Stromal cell of bone marrow (primary cell): ENCODE measurements at regions not wholly inside any gene's neighbourhood (a gene's known extent, or its start where the extent isn't known, plus 50 kb on each side); places are given as distances from the start of the nearest gene placed in this dataset.
"Not testable (repeated sequence)": the region's sequence is repeated elsewhere in the genome, so short reads cannot be mapped to it uniquely, and the experiment has no call there.

Experiments
- DNase-seq: peaks from one replicate; pipeline ENCODE4 v3.0.0-alpha.2; 2012; ENCODE audit warnings: low read depth

DNA sequence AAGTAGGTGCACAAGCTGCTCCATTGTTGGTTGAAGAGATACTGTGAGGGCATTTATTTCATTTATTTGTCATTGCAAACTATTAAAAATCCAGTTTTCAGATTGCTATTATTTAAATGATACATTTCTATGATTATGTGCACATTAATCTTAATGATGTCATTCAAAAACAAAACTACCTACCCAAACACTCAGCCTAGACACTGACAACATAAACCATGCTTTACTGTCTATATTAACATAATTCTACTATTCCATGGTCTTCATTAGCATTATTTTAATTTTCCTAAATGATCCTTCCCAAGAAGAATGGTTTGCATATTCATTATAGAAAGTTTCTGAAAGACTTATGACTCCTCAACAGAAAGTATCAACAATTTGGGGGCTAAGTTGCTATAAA, 813.0 kb upstream of the SLITRK5 start:
- no peak for DNase-seq

DNA sequence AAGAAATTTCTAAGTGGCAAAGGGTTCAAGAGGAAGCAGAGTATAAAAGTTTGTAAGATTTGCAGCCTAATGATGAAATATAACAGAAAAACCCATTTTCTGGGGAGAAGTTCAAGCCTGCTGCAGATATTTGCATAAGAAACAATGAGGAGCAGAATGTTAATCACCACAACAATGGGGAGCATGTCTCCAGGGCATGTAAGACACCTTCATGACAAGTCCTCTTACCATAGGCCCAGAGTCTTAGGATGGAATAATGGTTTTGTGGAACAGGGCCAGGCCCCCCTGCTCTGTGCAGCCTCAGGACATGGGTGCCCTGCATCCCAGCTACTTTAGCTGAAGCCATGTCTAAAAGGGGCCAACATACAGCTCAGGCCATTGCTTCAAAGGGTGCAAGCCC, 809.0 kb upstream of the SLITRK5 start:
- no peak for DNase-seq

DNA sequence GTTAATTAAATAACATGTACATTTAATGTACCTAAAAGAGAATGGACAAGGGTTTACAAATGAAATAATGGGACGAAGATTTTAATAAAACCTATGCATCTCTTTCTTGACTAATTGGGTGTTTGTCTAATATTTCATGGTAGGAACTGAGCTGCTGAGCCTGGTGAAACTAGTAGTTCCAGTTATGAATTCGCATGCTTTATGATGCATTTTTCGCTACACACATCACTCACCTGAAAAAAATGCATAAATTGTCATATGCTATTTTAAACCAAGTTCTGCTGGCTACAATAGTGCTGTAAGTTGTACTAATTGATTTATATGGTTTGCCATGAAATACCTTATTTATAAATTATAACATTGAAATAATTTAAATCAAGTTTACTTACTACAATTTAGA, 806.8 kb upstream of the SLITRK5 start:
- no peak for DNase-seq

DNA sequence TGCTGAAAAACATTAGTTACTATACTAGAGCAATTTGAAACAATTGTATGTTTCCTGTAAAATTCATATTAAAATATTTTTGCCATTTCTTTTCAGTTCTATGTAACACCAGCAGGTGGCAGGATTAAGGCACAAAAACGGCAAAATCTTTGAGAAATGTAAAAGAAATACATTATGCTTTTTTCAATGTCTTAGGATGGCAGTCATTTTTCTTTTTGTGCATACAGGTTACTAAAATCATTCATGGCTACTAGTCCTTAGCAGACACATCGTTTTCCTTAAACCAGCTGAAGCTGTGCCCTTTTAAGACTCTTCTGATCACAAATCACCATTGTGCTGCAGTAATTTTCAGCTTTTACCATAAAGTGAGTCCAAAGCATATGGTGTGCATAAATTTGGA, 800.7 kb upstream of the SLITRK5 start:
- DNase-seq = no peak

DNA sequence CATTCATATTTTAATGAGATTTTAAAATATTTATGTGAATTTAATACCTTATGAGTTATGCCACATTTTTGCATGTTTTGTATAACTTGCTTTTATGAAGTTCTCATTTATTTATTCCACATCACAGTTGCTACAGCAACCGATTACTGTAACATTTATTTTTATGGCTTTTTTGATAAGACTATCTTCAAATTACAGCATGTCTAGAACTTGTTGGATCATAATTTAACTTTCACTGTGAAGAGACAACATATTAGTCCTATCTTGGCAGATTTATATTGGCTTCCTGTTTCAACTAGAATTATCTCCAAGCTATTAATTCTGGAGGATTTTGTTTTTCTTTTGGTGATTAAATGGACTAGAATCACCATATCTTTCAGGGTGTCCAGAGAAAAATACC, 793.7 kb upstream of the SLITRK5 start:
- DNase-seq = no peak

DNA sequence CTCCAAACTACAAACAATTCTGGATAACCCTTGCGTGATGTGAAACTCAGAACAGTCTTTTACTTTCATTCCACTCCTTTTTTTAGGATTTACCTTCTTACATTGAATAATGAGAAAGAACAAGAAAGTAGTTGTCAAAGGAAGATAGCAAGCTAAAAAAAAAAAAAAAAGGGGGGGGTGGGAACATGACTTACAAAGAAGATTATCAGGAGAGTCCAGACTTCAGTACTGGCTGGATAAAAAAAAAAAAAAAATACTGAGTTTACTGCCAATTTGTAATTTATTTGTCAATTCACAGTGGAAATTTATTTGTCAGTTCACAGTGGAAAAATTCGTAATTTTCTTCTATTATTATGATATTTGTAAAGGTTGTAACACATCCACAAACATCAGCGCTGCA, 792.4 kb upstream of the SLITRK5 start:
- DNase-seq = no peak

DNA sequence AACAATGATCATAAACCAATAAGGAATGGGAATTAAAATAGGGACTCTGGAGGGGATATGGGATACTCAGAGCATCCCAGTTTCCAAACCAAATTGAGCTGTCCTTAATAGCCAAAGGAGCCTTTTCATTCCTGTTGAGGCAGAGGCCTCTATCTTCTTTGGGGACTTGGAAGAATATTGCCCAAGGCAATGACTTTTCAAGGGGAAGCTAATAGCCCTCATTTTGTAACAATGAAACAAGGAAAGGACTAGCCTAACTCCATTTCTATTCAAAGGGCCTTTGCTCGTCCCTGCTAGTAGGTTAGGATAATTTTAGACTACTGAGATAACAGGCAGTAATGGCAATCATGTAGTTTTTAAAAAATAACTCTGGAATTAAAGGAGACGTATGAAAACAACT, 789.8 kb upstream of the SLITRK5 start:
- no peak for DNase-seq

DNA sequence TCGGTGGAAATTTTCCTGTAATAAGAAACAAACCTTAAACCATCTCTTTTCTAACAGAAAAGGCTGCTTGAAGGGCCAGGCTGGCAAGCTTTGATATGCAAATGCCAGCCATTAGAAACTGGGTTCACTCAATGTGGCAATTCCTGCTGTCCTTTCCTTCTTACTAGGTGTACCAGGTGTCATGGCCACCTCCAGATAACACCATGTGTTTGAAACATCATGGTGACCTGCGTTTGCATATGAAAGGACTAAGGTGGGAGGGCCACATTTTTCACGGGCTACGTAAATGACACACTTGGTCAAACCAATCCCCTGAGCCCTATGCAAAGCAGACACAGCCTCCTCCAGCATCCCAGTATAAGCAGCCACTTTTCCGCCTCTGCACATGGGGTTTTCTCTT, 789.1 kb upstream of the SLITRK5 start:
- DNase-seq = no peak

DNA sequence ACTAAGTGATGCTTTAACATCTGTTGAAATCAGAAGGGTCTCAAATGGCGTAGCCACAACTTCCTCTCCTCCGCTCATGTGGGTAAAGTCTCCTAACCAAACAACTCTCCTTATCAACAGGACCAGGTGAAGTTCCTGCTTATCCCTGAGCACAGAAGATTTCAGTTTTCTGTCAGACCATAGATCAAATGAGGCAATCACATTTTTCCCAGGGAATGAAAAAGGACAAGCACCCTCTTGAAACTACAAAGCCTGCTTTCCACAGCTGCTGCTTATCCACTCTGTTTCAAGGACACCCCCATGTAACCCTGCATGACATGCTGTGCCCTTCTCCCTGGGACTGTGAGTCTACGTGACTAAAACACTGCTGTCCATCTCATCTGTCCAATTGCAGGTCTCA, 788.3 kb upstream of the SLITRK5 start:
- no peak for DNase-seq

DNA sequence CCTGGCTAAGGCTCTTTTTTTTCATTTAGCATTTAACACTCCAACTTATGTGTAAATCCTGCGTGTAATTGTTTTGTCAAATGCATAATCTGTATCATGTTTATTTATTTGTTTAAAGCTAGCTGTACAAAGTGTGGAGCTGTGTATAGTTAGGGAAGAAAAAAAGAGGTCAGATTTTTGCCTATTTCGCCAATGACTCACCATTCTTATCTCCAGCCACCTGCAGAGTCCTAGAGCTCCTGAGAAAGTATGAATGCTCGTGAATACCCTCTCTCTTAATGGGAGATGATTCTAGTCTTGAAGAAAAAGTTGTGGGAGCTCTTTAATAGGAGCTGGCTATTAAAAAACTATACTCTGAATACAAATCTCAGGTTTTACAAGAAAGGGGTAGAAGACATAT, 778.8 kb upstream of the SLITRK5 start:
- DNase-seq = no peak

DNA sequence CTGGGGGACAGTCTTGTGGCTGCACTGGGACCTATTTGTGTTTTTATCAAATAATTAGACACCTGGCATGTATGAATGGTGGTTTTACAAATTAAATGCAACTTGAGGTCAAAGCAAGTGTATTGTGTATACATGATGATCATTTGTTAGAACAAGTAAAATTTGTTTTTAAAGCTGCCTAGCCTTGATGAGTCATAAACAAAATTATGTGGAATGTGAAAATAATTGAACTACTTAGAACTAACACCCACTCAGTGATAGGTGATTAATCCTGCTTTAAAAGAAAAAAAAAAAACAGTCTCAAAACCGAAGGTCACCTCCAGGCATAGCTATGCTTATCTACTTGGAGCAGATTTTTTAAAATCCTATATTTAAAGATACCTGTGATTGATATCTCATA, 770.3 kb upstream of the SLITRK5 start:
- no peak for DNase-seq

DNA sequence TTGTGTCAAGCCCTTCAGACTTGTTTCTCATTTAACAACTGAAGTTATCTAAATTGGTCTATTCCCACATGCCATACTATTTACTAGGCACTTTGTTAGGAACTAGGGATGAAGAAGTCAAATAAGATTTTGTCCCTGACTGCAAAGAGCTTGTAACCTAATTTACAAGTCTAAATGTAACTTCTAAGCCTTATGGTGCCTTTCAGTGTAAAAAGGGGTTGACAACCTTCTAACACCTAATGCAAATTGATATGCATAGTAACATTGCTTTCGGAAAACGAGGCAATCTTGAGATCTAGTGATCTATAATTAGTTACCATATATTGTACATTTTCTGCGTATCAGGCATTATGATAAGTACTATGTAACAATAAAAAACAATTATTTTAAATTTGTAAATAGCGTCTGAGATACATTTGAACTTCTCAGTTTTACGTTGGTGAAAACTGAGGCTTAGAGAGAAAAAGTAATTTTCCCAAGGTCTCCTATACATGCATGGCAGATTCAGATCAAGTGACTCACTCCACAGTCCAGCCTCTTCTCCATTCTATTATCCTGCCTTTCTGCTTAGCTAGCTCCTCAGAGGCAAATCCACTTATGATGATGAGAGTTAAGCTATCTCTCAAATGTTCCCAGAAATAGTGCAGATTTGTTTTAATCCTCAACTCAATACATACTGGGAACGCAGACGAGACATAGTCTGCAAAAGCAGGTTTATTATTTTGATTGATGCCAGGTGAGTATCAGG, 764.9 kb upstream of the SLITRK5 start:
- no peak for DNase-seq

DNA sequence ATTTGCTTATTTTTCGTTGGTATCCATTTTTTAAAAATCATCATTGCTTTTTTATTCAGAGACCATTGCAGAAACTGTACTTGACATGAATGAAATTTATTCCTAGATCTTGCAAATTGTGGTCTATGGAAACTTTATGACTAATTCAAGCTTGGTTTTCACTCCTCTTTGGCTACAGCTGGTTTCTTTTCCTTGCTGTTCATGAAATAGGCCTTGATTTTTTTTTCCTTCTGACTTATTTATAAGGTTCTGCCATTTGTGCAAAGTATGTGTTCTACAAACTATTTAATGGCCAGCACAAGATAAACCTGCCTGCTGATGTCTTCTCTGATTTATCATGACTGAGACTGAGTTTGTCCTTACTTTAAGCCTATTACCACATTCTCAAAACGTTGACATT, 764.0 kb upstream of the SLITRK5 start:
- DNase-seq = no peak

DNA sequence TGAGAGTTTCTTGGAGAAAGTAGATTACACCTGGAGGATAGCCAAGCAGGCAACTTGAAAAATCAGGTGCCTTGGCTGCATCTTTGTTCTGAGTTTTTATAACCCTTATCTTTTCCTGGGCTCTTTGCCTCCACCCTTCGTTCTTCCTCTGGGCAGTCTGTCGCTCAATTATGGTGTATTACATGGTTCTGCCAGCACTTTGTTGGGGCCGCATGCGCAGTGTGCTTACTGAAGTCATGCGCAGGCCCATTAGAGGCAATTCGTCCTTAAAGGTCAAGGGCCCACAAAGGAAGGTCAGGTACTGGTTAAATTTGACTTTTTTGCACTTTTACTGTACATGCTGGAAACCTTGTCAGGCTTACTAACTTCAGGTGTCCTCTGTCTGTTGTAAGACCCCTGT, 761.9 kb upstream of the SLITRK5 start:
- DNase-seq = no peak

DNA sequence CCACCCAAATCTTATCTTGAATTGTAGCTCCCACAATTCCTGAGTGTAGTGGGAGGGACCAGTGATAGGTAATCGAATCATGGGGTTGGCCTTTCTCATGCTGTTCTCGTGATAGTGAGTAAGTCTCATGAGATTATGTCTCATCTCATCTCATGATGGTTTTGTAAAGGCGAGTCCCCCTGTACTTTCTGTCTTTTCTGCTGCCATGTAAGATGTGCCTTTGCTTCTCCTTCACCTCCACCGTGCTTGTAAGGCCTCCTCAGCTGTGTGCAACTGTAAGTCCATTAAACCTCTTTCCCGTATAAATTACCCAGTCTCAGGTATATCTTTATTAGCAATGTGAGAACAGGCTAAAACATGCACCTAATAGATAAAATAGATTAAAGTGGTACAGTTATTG, 756.4 kb upstream of the SLITRK5 start:
- no peak for DNase-seq

DNA sequence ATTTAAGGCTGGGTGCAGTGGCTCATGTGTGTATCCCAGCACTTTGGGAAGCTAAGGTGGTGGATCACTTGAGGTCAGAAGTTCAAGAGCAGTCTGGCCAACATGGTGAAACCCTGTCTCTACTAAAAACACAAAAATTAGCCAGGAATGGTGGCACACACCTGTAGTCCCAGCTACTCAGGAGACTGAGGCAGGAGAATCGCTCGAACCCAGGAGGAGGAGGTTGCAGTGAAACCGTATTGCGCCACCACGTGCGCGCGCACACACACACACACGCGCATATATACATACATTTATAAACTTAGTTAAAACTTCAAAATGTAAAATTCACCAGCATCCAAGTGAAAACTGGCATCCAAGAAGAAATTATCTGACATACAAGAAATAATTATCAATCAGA, 753.7 kb upstream of the SLITRK5 start:
- DNase-seq = not testable (repeated sequence)

DNA sequence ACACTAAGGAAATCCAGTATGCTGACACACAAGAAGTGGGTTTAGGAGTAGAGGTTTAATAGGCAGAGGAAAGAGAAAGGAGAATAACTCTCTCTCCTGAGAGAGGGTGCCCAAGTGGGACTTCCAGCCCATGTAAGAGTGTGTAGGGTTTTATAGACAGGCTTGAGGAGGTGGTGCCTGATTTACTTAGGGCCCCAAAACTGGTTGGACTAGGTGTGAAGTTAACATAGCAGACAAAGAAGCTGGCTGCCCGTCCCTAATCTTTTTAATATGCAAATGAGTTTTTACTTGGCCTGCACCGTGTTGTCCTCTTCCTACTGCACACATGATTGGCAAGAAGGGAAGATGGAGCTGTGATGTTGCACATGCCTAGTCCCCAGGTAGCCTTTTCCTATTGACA, 752.5 kb upstream of the SLITRK5 start:
- DNase-seq = no peak

DNA sequence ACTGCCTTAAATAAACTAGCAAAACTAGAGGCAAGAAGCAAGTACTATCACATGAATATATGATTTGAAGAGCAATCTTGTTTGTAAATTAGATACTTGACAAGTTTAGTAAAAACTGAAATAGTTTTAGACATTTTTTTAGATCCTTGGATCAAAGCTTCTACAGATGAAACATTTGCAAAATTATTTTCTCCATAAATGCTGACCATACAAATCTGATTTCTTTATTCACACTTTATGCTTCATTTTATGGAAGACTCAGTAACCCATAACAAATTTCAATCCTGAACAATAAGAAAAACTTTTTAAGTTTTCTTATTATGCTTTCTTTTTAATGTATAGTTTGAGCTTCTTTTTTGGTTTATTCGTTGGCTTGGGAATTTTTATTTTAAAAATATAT, 750.2 kb upstream of the SLITRK5 start:
- DNase-seq = no peak

DNA sequence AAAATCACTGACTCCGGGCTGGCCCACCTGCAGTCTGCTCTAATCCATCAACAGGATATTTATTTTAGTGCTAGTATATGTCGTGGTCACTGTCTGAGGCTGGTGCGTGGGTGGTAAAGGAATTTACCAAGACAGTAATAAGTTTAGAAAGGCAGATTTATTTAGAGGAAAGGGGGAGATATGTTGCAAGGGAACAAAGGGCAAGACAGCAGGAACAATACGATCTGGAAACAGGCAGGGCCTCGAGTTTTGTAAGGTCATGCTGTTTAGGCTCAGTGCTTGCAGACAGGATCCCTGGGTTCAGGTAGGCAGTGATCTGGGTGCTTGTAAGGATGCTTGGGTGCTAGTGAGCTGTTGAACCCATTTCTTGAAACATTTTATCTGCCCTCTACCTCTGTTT, 748.2 kb upstream of the SLITRK5 start:
- DNase-seq = no peak

DNA sequence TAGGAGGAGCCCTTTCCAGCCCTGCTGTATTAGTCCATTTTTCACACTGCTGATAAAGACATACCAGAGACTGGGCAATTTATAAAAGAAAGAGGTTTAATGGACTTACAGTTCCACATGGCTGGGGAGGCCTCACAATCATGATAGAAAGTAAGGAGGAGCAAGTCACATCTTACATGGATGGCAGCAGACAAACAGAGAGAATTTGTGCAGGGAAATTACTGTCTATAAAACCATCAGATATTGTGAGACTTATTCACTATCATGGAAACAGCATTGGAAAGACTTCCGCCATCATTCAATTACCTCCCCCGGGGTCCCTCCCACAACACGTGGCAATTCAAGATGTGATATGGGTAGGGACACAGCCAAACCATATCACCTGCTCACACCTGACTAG, 744.3 kb upstream of the SLITRK5 start:
- DNase-seq = not testable (repeated sequence)

DNA sequence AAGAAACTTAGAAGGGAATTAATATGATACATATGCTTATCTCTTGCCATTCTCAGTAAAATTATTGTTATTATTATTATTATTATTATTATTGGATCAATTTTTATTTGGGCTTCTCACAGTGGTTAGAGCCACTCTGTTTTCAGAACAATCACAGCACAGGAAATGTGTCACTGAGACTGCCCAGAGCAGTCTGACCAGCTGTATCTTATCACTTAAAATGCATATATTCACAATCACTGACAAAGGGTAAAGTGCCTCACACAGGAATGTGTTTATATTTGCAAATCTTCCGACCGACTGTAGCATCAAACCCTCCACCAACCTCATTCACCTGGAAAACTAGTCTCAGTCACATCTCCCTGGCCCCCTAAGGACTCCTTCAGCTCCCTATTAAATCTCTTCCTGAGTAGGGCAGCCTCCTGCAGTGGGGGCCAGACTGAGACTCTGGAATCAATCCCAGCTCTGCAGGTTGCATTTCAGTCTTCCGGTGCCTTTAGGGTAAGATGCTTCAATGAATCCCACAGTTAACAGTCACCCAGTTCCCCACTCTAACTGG, 738.3 kb upstream of the SLITRK5 start:
- DNase-seq = no peak

DNA sequence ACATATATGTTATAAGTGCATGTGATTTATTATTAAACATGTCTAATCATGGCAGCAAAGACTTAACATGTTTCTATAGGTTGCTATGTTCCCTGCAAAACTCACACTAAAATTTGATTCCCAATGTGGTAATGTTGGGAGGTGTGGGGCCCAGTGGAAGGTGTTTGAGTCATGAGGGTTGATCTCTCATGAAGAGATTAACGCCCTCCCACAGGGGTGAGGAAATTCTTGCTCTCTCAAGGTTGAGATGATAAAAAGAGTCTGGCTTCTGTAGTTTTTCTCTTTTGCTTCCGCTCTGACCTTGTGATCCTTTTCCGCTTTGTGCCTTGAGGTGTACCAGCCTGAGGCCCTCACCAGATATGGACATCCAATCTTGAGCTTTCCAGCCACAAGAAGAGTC, 737.5 kb upstream of the SLITRK5 start:
- DNase-seq = no peak

DNA sequence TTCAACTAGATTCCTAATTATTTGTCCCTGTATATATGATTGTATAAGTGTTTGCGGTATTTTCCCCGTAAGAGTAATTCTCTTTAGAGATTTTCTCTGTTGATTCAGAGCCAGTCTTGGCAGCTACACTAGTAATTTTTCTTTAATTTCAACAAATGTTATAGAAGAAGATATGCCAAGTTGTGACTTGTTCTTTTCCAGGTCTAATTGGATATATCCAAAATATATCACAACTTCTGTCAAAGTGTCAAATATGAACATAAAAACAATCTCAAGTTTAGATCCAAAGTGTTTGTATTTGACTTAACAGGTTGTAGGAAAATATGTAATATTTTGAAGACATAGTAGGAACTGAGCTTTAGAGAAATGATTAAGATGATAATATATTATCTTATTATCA, 733.9 kb upstream of the SLITRK5 start:
- no peak for DNase-seq

DNA sequence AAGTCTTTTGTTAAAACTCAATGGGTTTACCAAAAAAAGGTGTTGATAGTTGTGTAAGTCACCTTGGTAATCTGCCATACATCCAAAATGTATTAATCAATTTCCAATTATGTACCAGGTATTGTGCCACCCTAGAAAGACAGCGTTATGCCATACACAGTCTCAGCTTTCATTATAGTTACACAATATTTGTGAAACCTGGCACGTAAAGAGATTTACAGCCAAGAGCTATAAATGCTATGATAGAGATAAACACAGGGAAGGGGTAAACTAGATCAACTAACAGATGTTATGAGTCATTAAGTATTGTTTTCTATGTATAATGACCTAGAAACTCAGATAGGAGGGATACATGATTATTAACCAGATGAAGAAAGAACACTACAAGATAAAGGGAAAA, 725.6 kb upstream of the SLITRK5 start:
- no peak for DNase-seq
